HG03196 (cell line): ENCODE measurements at regions not wholly inside any gene's neighbourhood (a gene's known extent, or its start where the extent isn't known, plus 50 kb on each side); places are given as distances from the start of the nearest gene placed in this dataset.

Source experiments
- ATAC-seq: cut with Tn5 transposase; IDR thresholded peaks from one replicate; pipeline ENCODE4 v1.9.1; 2021; ENCODE audit not compliant: unreplicated experiment

DNA sequence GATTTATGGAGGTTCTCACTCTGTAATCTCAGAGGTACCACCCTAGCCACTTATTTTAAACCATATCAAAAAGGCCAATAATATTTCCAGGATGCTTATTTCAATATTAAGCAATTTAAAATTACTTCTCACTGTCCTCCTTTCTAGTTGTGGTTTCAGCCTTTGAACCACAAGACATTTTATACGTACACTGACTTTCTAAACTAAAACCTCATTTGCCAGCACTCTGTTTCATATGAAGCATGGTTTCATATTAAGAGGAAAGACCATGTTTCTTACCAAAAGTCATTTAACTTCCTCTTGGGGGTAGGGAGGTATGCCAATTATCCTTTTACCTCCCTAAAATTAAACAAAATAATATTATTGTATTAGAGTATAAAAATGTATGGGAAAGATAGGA, 399.8 kb downstream of the CDH7 start:
- ATAC-seq: no peak

DNA sequence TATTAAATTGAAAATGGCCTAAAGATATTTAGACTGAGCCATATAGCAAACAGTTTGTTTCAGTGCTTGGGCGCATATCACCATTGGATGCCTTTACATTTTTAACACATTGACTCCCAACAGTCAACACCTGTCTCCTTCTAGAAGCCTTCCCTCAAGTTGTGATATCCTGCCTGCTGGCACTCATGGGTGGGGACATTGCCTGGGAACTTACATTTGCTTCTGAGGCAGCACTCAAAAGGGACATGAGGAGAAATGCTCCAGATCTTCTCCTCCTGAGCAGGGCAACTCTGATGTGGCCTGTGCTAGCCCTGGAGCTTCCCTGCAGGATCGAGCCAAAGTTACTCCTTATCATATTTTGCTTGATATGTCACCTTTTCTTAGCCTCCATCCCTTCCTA, 392.2 kb downstream of the CDH7 start:
- no peak for ATAC-seq

DNA sequence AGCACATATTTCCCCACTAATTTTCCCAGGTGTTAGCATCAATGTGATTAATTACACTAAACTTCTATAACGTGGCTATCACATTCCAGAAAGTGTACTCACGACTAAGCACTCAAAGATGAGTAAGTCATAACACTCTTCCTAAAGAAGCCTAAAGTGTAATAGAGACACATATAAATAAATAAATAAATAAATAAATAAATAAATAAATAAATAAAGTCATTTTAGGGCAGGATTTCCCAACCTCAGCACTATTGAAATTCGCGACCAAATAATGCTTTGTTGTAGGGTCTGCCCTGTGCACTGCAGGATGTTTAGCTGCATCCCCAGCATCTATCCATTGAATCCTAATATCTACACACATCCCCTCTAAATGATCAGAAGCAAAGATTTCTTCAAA, 390.9 kb downstream of the CDH7 start:
- no peak for ATAC-seq

DNA sequence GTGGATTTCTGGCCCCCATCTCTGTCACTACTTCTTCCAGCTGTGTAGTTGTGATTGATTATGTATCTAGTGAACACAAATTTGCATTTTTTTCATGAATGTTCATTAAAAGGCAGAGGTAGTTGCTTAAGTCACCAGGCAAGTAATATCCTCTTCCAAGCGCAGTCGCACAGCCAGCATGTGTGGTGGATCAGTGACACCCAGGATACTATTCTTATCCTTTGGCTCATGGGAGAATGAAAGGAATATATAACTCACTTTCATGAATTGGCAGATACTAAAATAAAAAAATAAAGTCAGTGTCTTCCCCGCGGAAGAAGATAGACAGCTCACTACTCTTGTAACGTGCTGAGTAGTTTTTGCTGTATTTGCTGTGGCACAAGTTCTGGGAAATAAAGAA, 387.8 kb downstream of the CDH7 start:
- no peak for ATAC-seq

DNA sequence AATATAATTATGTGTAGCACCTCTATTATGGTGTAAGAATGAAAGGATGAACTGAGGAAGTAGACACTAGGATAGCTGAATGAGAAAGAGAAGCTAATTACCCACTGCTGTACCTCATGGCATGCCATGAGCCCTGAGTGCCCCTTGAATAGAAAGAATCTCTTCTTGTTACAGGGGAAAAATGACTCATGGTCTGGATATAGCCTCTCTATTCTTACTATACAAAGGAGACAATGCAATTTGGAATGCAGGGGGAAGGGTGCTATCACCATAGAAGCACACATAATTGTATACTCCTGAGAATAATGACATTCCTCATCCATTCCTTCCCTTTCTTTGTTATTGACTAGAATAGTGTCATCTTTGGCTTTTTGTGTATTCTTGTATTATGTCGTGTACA, 385.2 kb downstream of the CDH7 start:
- no peak for ATAC-seq

DNA sequence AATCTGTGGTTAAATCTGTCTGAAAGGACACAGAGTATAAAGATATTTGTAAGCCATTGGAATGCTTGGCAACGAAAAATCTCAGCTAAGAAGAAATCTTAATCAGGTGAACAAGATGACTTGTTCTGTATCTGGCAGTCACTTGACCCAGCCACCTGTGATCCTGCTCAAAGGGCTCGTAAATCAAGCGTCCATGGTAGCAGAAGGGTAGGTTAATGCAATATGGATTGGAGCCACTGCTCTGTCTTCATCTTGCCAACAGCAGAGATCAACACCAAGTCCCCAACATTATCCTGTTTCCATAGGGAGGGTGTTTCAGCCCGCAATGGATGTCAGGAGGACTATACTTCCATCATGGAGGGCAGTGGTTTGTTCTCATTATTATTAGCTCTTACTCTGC, 378.4 kb downstream of the CDH7 start:
- no peak for ATAC-seq

DNA sequence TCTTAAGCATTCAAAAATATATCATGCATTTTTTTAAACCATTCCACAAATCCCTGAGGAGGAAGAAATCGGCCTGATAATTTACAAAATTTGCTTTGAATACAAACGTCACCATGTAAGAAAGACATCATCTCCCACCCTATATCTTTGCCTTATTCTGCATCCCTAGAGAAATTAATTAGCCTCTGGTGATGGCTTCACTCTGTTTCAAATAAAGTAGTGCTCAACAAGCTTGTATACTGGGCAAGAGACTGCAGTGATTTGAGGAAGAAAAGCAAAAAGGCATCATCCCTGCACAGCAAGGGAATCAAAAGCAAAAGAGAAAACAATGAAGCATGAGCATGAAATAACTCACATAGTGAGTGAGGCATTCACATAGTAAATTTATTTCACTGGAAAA, 375.5 kb downstream of the CDH7 start:
- ATAC-seq: no peak

DNA sequence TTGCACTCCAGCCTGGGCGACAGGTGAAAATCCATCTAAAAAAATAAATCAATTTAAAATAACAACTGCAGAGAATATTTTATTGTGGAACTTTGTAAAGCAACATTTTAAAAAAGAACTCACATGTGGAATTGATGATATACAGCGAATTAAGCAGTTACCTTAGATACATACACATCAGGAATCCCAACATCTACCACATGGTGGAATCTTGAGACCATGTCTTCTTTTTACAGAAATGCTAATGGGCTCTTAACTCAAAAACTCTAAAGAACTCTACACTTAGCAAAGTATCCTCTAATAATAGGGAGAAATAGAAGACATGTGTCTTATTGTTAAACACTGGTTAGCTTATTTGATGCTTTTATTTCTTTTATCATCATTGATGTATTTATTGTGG, 373.6 kb downstream of the CDH7 start:
- no peak for ATAC-seq

DNA sequence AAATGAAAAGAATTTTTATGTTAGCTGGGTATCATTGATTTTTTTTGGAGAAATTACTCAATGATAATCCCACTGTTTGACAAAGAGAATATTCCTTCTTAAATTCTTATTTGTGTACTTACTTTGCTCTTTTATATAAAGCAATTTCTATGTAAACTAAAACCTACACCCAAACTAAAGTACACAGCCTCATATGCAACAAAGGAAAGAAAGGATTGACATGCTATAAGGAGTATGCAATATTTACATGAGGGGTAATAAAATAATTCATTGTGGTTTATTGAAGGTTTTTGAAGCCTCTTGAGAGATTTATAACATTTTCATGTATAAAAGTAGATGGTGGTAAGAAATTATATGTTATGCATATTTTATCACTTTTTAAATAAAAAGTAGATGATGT, 368.5 kb downstream of the CDH7 start:
- ATAC-seq: no peak

DNA sequence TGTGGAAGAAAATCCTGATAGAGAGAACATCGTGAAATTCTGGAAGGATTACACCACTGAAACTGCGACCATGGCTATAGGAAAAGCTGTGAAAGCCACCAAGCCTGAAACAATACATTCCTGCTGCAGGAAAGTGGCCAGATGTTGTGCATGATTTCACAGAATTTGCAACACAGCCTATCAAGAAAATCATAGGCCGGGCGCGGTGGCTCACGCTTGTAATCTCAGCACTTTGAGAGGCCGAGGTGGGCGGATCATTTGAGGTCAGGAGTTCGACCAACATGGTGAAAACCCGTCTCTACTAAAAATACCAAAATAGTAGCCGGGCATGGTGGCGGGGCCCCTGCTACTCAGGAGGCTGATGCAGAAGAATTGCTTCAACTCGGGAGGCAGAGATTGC, 360.2 kb downstream of the CDH7 start:
- ATAC-seq: no peak

DNA sequence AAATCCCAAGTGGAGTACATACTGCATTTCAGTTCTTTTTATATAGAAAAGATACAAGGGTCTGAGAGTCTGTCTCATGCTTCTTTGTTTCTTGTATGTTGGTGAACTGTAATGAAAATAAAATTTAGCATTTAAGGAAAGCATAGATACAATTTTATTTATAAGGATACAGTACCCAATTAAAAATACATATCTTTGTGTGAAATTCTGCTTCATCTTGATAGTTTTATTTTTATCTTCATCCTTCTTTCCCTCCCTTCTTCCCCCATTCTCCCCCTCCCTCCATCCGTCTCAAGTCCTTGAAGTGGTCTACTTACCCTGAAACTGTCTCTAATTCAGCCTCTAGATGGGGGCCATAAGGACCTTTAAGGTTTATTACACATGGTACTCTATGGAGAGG, 359.8 kb downstream of the CDH7 start:
- no peak for ATAC-seq

DNA sequence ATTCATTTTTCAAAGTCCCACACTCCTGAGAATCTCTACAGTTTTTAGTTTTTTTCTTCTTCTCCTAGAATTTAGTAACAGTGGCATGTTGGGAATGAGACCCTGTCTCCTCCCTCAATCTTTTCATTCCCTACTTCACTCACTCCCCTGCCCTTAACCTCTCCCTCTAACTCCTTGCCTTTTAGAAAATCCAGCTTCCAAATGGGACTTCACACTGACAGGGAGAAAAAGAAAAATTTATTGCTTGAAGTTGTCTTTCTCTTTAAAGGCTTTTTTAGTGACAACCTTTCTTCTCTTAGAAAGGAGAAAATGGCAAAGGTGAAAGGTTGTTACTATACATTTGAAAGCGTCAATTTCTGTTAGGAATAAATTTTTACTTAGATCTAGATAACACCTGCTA, 359.2 kb downstream of the CDH7 start:
- no peak for ATAC-seq

DNA sequence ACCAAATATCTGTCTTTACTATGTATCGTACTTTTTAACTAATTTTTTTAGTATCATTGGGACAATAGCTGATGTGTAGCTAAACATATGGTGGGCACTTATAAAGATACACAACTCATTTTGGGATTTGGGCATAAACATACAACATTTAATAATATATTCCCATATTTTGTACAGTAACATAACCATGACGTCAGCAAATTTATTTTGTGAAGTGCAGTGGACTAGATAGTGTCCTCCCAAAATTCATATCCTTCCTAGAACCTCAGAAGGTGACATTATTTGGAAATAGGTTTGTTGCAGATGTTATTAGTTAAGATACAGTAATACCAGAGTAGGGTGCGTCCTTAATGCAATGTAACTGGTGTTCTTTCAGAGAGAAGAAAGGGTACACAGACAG, 356.7 kb downstream of the CDH7 start:
- no peak for ATAC-seq

DNA sequence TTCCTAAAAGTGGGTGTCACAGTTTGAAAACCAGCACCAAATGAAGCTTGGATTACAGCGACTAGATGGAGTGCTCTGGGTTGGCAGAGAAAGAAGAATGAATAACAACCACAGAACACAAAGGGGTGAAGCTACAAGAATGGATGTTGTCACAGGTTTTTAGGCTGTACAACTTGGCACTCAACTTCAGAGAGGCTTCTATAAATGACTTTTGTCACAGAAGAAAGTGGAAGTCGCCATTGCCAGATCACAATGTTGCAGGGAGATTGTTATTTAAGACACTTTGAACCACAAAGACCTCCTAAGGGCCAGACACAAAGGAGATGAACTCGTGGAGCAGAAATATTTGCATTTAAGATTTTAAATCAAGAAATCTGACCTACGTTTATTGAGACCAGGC, 354.2 kb downstream of the CDH7 start:
- no peak for ATAC-seq

DNA sequence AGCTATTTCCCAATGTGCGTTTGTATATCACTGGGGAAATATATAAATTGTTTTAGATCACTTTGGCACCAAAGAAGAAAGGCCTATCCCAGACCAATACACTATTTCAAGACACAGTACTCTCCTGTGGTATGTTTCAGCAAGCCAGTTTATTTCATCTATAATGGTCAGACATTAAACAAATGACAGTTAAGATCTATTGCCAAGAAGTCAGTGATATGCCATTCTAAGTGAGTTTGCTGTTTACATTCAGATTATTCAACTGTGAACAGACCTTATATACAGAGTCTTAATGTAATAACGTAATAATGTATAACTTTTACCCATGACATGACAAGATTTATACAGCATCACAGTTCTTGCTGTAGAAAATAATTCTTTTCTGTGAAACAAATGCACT, 352.7 kb downstream of the CDH7 start:
- no peak for ATAC-seq

DNA sequence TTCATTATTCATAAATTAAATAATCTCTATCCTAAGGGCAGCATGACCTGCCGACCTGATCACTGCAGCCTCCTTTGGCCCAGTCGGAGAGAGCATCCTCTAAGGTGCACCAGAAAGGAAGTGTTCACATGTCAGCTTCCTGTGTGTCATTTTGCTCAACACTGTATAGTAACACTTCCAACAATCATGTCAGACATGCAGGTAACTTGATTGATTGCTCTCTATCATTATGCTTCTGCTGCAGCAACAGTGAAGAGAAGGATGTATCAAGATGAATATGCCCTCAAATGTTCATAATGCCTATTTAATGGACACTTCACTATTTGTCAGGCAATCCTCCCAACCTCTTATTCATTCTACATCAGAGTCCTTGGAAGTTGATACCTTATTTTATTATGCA, 332.3 kb downstream of the CDH7 start:
- ATAC-seq: no peak

DNA sequence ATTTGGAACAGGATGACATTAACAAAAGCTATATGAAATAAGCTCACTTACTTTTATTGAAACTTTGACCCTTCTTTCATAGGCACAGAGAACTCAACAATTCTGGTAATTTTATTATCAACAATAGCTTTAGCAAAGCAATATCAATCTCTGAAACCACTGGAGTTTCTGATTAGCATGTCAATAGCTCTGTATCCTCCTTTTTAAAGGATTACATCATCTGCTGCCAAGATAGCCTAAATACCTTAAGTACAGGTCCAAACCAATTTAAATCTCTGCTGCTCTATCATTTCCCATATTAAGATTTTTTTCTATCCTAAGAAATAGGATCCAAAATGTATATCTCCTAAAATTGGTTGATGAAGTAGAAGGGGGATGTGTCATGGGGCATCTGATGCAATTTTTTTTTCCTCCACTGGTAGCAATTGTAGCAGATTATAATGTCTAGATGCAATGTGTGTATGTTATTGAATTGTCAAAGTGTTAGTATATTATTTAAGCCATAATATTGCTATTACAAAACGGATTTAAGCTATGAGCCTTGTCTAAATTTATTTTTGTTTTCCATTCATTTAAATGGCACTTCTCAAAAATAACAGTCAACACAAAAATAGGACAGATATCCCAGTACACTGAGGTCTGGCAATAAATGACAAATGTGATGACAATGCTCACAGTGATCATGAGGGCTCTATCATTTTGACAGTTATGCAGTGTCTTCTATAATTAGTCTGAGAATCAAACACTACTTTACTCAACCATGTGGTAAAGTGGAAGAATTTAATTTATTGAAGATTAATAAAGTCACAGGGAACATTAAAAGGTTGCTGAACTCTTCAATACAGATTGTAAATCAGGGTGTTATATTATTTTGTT, 328.4 kb downstream of the CDH7 start:
- ATAC-seq: no peak

DNA sequence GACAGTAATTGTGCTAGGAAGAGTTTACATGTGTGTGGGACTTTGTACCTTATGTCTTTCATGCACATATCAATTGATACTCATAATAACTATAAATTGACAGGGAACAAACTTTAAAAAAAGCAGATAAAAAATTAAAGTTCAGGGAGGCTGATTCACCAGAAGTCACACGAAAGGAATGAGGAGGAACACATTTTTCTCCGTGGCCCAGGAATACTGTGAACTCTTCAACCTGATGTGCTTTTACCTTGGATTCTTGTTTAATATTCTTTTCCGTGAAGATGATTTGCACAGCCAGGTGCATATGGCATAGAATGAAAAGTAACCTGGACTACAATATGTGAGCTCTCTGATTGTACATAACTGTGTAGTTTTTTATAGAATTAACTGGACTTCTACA, 326.3 kb downstream of the CDH7 start:
- no peak for ATAC-seq

DNA sequence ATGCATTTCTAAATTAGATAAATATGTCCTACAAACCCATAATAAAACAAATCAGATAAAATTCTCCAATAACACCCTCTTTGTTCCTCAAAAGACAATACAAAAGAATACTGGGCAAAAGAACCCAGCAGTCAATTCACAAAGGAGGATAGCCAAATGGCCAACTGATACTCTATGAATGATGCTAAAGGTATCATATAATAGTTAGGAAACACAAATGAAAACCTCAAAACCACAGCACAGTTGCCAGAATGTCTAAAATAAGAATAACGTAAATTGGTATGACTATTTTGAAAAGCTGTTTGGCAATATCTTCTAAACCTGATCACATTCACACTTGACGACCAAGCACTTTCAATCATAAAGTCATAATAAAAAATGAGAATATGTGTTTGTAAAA, 315.4 kb downstream of the CDH7 start:
- ATAC-seq: no peak

DNA sequence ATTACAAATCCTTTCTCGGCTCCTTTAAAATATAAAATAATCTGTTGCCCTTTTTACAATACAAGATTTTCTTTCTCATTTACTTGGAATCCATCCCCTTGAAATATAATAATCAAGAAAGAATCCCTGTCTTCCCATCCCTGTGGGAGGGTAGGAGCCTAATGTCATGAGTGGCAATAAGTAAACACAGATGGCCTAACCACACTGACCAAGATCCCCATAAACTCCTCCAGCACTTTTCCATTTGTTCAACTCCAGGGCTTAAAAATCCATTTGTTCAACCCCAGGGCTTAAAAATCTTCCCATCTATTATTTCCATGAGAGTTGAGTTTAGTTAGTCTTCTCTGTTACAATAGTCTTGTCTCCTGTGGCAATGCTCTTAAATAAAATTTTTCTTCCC, 297.6 kb downstream of the CDH7 start:
- ATAC-seq: no peak

DNA sequence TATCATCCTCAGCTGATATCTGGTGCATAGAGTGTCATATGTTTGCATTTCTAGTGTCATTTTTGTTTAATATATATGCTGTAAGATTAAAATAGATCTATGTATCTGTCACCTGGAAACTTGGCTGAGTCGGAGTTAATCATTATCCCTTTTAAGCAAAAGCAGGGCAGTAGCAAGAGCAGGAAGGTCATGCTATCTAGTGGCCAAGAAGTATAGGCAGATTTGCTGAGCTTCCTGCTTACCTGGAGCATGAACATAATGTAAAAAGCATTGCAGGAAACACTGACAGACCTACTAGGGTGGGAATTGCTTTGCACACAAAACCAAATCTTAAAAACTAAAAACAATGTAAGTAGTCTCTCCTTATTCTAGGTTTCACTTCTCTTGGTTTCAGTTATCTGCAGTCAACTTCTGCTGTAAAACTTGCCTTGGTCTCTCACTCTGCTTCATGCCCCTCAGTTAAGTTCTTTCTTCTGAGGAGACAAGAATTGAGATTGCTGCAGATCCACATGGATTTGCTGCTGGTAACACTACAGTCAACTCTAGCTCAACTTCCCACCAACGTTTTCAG, 295.3 kb downstream of the CDH7 start:
- peak; percentile 88 for ATAC-seq

DNA sequence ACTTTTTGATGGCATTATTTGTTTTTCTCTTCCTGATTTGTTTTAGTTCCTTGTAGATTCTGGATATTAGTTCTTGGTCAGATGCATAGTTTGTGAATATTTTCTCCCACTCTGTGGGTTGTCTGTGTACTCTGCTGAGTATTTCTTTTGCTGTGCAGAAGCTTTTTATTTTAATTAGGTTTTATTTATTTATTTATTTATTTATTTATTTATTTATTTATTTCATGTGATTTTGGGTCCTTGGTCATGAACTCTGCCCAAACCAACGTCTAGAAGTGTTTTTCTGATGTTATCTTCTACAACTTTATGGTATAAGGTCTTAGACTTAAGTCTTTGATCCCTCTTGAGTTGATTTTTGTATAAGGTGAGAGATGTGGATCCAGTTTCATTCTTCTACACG, 292.2 kb downstream of the CDH7 start:
- ATAC-seq: no peak

DNA sequence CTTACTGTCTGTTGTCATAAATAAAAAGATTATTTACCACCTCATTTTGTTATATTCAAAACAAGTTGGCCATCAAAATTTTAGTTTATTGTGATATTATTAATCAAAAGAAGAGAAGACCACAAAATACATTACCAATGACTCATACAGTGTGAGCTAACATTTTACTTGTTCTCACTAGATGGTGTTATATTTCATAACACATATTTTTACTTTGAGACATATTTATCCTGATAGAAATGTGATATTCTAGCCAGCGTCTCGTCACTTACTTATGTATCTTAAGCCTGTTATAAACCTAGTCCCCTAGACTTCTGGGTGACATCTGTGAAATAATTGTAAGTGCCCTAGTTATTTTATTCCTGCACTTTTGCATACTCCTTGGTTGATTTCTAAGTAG, 263.2 kb downstream of the CDH7 start:
- no peak for ATAC-seq
